ENCODE measurements at regions not wholly inside any gene's neighbourhood (a gene's known extent, or its start where the extent isn't known, plus 50 kb on each side); places are given as distances from the start of the nearest gene placed in this dataset.

GRCh38 chr6:144723431-144723830 is 438.3 kb downstream of the UTRN start:
- TF ChIP-seq CTCF (IDR thresholded peaks at IDR 0.05) = no peak
- TF ChIP-seq POLR2A (IDR thresholded peaks at IDR 0.05) = no peak

Data from Peyer's patch (tissue), 4 donors.